GM23338 (cell line): ENCODE measurements at regions not wholly inside any gene's neighbourhood (a gene's known extent, or its start where the extent isn't known, plus 50 kb on each side); places are given as distances from the start of the nearest gene placed in this dataset.
A peak's percentile ranks its signal among the peaks of the same experiment; 100 is the strongest.

Experiments used
- ATAC-seq: fragments of 200-7000 bp; cut with Tn5 transposase; 3 replicates; pipeline ENCODE4 v1.9.1; 2020
- DNase-seq: peaks from one replicate; pipeline ENCODE4 v3.0.0-alpha.2; 2015; ENCODE audit warnings: low spot score
- H2AFZ ChIP-seq: fragments of 200-600 bp; sonication (generic); 2 replicates; pipeline ENCODE4 v1.8.0; 2016; ENCODE audit warnings: antibody characterized with exemption, mild to moderate bottlenecking, moderate library complexity
- H3F3A ChIP-seq: fragments of 200-600 bp; sonication (generic); replicated peaks from 2 replicates; pipeline ENCODE4 v1.8.0; 2017; ENCODE audit warnings: antibody characterized with exemption, mixed run types, low read depth
- H3K27ac ChIP-seq: fragments of 200-600 bp; sonication (generic); 2 replicates; pipeline ENCODE4 v1.6.1; 2016; ENCODE audit warnings: low read depth
- H3K27me3 ChIP-seq: fragments of 200-600 bp; sonication (generic); 2 replicates; pipeline ENCODE4 v1.8.0; 2016; ENCODE audit warnings: mild to moderate bottlenecking, mixed run types, moderate library complexity; ENCODE audit not compliant: insufficient read depth
- H3K36me3 ChIP-seq: fragments of 200-600 bp; sonication (generic); 2 replicates; pipeline ENCODE4 v1.8.0; 2016; ENCODE audit warnings: mild to moderate bottlenecking; ENCODE audit not compliant: insufficient read depth
- H3K4me1 ChIP-seq: fragments of 200-600 bp; sonication (generic); 2 replicates; pipeline ENCODE4 v1.8.0; 2016; ENCODE audit warnings: mild to moderate bottlenecking, moderate library complexity; ENCODE audit not compliant: insufficient read depth
- H3K4me2 ChIP-seq: fragments of 200-600 bp; sonication (generic); 2 replicates; pipeline ENCODE4 v1.7.1; 2017; ENCODE audit warnings: mixed run types
- H3K4me3 ChIP-seq: fragments of 200-600 bp; sonication (generic); 2 replicates; pipeline ENCODE4 v1.6.1; 2016; ENCODE audit warnings: mixed run types
- H3K79me2 ChIP-seq: fragments of 200-600 bp; sonication (generic); replicated peaks from 2 replicates; pipeline ENCODE4 v1.8.0; 2017; ENCODE audit warnings: mild to moderate bottlenecking; ENCODE audit not compliant: insufficient read depth
- H3K9me2 ChIP-seq: fragments of 200-600 bp; sonication (generic); 2 replicates; pipeline ENCODE4 v1.8.0; 2017; ENCODE audit not compliant: insufficient read depth
- H4K20me1 ChIP-seq: fragments of 200-600 bp; sonication (generic); replicated peaks from 2 replicates; pipeline ENCODE4 v1.8.0; 2017; ENCODE audit warnings: mild to moderate bottlenecking; ENCODE audit not compliant: insufficient read depth
- H3K27ac Mint-ChIP-seq: 2 replicates; pipeline ENCODE4 v1.8.0; 2020; ENCODE audit warnings: inconsistent platforms, mild to moderate bottlenecking, moderate library complexity, mixed read lengths
- H3K27me3 Mint-ChIP-seq: 3 replicates; pipeline ENCODE4 v1.8.0; 2022; ENCODE audit warnings: low read depth, mild to moderate bottlenecking, moderate library complexity, mixed read lengths, inconsistent platforms; ENCODE audit not compliant: insufficient read depth, poor library complexity
- H3K36me3 Mint-ChIP-seq: 3 replicates; pipeline ENCODE4 v1.8.0; 2021; ENCODE audit warnings: low read depth, mild to moderate bottlenecking, inconsistent platforms, moderate library complexity, mixed read lengths
- H3K4me1 Mint-ChIP-seq: 3 replicates; pipeline ENCODE4 v1.8.0; 2020; ENCODE audit warnings: mild to moderate bottlenecking, inconsistent platforms, mixed read lengths
- H3K4me3 Mint-ChIP-seq: 3 replicates; pipeline ENCODE4 v1.8.0; 2021; ENCODE audit warnings: moderate library complexity, mild to moderate bottlenecking, inconsistent platforms, mixed read lengths
- H3K9me3 Mint-ChIP-seq: 3 replicates; pipeline ENCODE4 v1.8.0; 2020; ENCODE audit warnings: moderate library complexity, mild to moderate bottlenecking, inconsistent platforms, mixed read lengths
- EZH2phosphoT487 ChIP-seq: fragments of 200-600 bp; sonication (generic); IDR thresholded peaks from one replicate; pipeline ENCODE4 v1.8.1; 2018; ENCODE audit warnings: antibody characterized with exemption; ENCODE audit not compliant: unreplicated experiment
- JUNB ChIP-seq: IDR thresholded peaks from one replicate; pipeline ENCODE4 v1.6.1; 2016; ENCODE audit warnings: antibody characterized with exemption; ENCODE audit not compliant: unreplicated experiment
- REST ChIP-seq: IDR thresholded peaks from one replicate; pipeline ENCODE4 v1.6.1; 2018; ENCODE audit warnings: antibody characterized with exemption; ENCODE audit not compliant: unreplicated experiment
- STAT1 ChIP-seq: IDR thresholded peaks from one replicate; pipeline ENCODE4 v1.6.1; 2016; ENCODE audit warnings: antibody characterized with exemption; ENCODE audit not compliant: unreplicated experiment
- ZNF462 ChIP-seq: fragments of 250-450 bp; sonication (Bioruptor Pico); IDR thresholded peaks from 2 replicates; pipeline ENCODE4 v1.5.0; 2020; ENCODE audit warnings: mild to moderate bottlenecking, moderate library complexity
- TF ChIP-seq, protein P1 (sequence below), 2 experiments: fragments of 200-600 bp in 1 of 2; sonication (generic) in 1 of 2; conservative IDR thresholded peaks; 2 replicates each; pipeline versions ENCODE4 v1.5.1 to v1.6.1; 2016 to 2017; ENCODE audit warnings: antibody characterized with exemption in 2 of 2, low read depth in 2 of 2, mild to moderate bottlenecking in 2 of 2, moderate library complexity in 1 of 2

- Mint-ChIP-seq H3K27me3 (peaks cover 4% of the 10 kb centered on the region), H3K9me3 (no peaks in the 10 kb centered on the region), H3K4me1 (peaks cover 12% of the 10 kb centered on the region; the same call in 2 of the 3 replicates), H3K27ac (no peak overlapping the region), H3K4me3 (no peak overlapping the region), H3K36me3 (peaks cover 2% of the 10 kb centered on the region; the same call in 2 of the 3 replicates)
- Histone ChIP-seq H3K27me3 (no peaks in the 10 kb centered on the region), H3K4me3 (no peak overlapping the region), H3K79me2 (no peaks in the 10 kb centered on the region), H3K27ac (no peak overlapping the region), H3K4me2 (no peak overlapping the region), H4K20me1 (no peaks in the 10 kb centered on the region), H3F3A (no peaks in the 10 kb centered on the region), H3K36me3 (no peaks in the 10 kb centered on the region), H3K4me1 (peaks cover 12% of the 10 kb centered on the region; the same call in 1 of the 2 replicates), H2AFZ (peak overlapping the region; percentile 12; the same call in 1 of the 2 replicates), H3K9me2 (peaks cover 19% of the 10 kb centered on the region)
- DNase-seq (peak; percentile 13), ATAC-seq (no peak)
- TF ChIP-seq STAT1 (no peak), EZH2phosphoT487 (no peak), JUNB (no peak), ZNF462 (no peak), REST (no peak)
- TF ChIP-seq, protein P1, sequence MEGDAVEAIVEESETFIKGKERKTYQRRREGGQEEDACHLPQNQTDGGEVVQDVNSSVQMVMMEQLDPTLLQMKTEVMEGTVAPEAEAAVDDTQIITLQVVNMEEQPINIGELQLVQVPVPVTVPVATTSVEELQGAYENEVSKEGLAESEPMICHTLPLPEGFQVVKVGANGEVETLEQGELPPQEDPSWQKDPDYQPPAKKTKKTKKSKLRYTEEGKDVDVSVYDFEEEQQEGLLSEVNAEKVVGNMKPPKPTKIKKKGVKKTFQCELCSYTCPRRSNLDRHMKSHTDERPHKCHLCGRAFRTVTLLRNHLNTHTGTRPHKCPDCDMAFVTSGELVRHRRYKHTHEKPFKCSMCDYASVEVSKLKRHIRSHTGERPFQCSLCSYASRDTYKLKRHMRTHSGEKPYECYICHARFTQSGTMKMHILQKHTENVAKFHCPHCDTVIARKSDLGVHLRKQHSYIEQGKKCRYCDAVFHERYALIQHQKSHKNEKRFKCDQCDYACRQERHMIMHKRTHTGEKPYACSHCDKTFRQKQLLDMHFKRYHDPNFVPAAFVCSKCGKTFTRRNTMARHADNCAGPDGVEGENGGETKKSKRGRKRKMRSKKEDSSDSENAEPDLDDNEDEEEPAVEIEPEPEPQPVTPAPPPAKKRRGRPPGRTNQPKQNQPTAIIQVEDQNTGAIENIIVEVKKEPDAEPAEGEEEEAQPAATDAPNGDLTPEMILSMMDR (conservative IDR thresholded peaks at IDR 0.05; ENCODE audit: low read depth in 2 of 2), result no peak
Observed at GRCh38 chr21:35909456-35910223, 150.7 kb downstream of the SETD4 start.
